ENCODE measurements at regions not wholly inside any gene's neighbourhood (a gene's known extent, or its start where the extent isn't known, plus 50 kb on each side); places are given as distances from the start of the nearest gene placed in this dataset.
"Not testable (repeated sequence)": the region's sequence is repeated elsewhere in the genome, so short reads cannot be mapped to it uniquely, and the experiment has no call there.

DNA sequence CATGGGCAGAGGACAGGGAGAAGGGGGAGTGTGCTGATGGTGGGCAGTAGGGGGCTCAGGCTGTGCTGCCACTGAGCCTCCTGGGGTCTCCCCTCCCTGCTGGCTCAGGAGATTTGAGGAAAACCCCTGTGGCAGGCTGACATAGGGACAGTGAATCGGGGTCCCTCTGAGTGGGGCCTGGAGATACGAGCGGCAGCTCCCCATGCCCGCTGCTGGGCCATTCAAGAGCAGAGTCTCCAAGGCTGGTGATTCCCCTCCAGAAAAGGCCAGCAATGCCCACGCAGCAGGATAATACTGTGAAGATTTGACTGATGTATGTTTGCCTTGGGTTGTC, 288.7 kb upstream of the SFSWAP start:
- H3K27me3 ChIP-seq, result peaks cover 0 to 16% of the 10 kb centered on the region in 2 donors
- intact Hi-C loops (cut with DNase I), result no loop called here

DNA sequence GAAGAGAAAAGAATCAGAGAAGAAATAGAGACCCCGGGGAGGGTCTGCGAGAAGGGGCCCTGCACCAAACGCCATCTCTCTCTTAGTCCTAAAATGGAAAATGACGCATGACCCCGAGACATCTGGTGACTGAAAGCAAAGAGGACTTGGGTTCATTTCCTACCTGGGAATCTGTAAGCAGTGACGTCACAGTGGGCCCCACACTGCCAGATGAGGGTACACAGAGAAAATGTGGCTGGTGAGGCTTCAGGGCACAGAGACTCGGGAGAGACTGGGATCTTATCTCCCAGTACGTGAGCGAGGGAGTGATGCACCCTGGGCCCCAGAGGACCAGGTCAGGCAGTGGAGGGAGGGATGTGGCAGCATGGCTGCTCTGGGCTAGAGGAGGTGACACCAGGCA, 288.1 kb upstream of the SFSWAP start:
- no peak for DNase-seq
- ATAC-seq, result no peak
- Histone ChIP-seq H3K9me3 (peaks cover 0 to 11% of the 10 kb centered on the region in 2 donors), H3K36me3 (no peaks in the 10 kb centered on the region), H3K4me1 (no peaks in the 10 kb centered on the region), H3K4me3 (no peak overlapping the region), H3K27me3 (peaks cover 0 to 16% of the 10 kb centered on the region in 2 donors), H3K27ac (no peak overlapping the region)
- TF ChIP-seq, protein P1, sequence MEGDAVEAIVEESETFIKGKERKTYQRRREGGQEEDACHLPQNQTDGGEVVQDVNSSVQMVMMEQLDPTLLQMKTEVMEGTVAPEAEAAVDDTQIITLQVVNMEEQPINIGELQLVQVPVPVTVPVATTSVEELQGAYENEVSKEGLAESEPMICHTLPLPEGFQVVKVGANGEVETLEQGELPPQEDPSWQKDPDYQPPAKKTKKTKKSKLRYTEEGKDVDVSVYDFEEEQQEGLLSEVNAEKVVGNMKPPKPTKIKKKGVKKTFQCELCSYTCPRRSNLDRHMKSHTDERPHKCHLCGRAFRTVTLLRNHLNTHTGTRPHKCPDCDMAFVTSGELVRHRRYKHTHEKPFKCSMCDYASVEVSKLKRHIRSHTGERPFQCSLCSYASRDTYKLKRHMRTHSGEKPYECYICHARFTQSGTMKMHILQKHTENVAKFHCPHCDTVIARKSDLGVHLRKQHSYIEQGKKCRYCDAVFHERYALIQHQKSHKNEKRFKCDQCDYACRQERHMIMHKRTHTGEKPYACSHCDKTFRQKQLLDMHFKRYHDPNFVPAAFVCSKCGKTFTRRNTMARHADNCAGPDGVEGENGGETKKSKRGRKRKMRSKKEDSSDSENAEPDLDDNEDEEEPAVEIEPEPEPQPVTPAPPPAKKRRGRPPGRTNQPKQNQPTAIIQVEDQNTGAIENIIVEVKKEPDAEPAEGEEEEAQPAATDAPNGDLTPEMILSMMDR (IDR thresholded peaks at IDR 0.05), result no peak
- intact Hi-C loops (cut with DNase I), result no loop called here

More for the DNA sequence above, 288.7 kb upstream of the SFSWAP start:
- Histone ChIP-seq H3K4me1 (no peaks in the 10 kb centered on the region), H3K27ac (no peak overlapping the region), H3K9me3 (peaks cover 0 to 11% of the 10 kb centered on the region in 2 donors), H3K4me3 (no peak overlapping the region), H3K36me3 (no peaks in the 10 kb centered on the region)
- DNase-seq (no peak), ATAC-seq (no peak)
- TF ChIP-seq, protein P1 (IDR thresholded peaks at IDR 0.05), result no peak

DNA sequence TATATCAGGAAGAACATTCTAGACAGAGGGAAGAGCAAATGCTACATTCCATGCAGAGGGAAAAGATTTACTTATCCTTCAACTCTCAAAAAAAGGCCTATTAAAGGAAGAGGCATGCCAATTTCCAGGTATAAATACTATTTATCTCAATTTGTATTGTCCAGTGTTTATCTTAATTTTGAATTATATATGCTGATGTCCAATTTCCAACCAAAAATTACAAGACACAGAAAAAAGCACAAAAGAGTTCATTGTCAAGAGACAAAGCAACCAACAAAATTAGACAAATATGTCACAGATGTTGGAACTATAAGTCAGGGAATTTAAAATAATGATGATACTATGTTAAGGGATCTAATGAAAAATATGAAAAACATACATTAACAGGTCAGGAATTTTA, 286.6 kb upstream of the SFSWAP start:
- H3K4me1 ChIP-seq, result no peaks in the 10 kb centered on the region
- intact Hi-C loops (cut with DNase I), result no loop called here
- no peak overlapping the region for H3K4me3 ChIP-seq
- TF ChIP-seq, protein P1 (IDR thresholded peaks at IDR 0.05), result no peak
- H3K36me3 ChIP-seq, result no peaks in the 10 kb centered on the region
- H3K27me3 ChIP-seq, result peaks cover 0 to 16% of the 10 kb centered on the region in 2 donors
- H3K27ac ChIP-seq, result no peak overlapping the region
- peaks cover 0 to 11% of the 10 kb centered on the region in 2 donors for H3K9me3 ChIP-seq
- DNase-seq, result no peak
- no peak for ATAC-seq

DNA sequence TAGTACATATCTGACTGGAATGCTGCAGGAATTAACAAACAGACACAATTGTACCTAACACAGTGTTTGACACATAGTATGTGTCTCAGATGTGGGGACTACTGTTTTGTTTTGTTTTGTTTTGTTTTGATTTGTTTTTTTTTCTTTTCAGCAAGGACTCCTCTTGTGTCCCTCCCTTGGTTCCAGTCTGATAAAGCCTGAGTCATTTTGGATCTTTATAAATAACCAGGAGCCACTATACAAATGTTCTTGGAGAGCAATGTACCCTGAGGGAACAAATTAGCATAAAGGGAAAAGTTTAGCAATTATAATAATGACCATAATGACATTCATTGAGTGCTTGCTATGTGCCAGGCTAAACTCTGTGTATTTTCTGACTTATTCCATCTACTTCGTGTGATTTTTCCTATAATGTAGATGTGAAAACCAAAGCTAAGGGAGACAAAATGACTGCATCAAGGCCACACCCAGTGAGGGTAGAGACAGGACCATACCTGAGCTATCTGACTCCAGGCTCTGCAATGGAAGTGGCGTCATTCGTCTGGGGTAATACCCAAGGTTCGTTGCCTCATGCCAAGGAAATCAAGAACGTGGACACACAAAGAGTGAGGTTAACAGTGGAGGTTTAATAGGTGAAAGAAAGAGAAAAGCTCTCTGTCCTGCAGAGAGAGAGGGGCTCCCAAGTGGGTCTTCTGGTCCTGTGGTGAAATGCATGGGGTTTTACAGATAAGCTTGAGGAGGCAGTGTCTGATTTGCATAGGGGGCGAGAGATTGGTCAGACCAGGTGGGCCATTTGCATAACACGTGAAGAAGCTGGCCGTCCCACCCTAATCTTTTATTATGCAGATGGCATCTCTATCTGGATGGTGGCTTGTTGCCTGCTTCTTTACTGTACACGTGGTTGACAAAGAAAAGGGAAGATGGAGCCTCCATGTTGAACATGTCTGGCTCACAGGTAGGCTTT, 285.5 kb upstream of the SFSWAP start:
- DNase-seq, result no peak
- Histone ChIP-seq H3K36me3 (no peaks in the 10 kb centered on the region), H3K27ac (no peak overlapping the region), H3K4me3 (no peak overlapping the region), H3K27me3 (peaks cover 0 to 22% of the 10 kb centered on the region in 2 donors), H3K4me1 (no peaks in the 10 kb centered on the region), H3K9me3 (peaks cover 0 to 11% of the 10 kb centered on the region in 2 donors)
- intact Hi-C loops (cut with DNase I), result no loop called here
- ATAC-seq, result no peak
- TF ChIP-seq, protein P1 (IDR thresholded peaks at IDR 0.05), result no peak

DNA sequence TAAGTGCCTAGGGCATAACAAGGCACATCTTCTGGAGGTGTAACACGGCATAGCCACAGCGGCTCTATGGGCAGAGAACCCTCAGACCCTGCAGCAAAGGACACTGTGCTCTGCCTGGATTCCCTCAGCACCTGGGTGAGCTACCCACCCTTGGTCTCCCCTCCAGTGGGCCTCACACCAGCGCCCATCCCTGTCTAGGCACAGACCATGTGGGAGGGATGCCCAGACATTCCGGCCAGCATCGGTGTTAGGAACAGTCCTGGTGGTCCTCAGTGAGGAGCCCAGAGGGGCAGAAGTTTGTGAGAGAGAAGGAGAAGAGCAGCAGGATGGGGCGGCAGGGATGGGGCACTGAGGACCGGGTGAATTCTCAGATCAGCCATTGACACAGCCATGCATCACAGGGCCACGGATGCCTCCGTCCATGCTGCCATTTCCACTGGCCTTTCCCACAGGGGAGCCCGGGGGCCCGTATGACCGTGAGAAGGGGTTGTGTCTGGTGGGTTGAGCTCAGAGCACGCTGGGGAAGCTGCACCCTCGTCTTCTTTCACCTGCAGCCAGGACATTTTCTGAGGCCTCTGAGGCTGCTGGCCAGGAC, 282.7 kb upstream of the SFSWAP start:
- peak; percentile 8 for ATAC-seq

DNA sequence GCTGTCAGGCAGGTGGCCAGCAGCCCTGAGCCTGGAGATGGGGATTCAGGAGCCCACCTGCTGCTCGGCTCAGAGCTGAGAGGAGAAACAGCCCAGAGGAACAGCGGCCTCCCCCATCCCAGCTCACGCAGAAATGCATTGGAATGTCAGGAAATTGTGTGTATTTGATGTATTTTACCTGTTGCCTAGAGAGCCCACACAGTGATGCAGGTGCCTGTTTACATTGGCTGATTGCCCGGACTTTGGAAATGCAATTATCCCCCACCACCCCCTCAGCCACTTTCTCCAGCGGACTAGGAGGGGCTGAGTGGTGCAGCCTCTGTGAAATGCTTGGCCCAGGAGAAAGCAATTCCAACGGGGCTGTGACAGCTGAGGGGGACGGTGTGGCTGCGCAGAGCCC, 281.7 kb upstream of the SFSWAP start:
- H3K36me3 ChIP-seq; H3K9me3 ChIP-seq; intact Hi-C loops (cut with DNase I); DNase-seq; H3K27ac ChIP-seq; H3K4me1 ChIP-seq; H3K4me3 ChIP-seq: not testable (repeated sequence)
- ATAC-seq, result peak; percentile 93
- H3K27me3 ChIP-seq, result peaks cover 0 to 34% of the 10 kb centered on the region in 2 donors

More for the DNA sequence above, 282.7 kb upstream of the SFSWAP start:
- no peak overlapping the region for H3K27ac ChIP-seq
- H3K4me1 ChIP-seq, result no peaks in the 10 kb centered on the region
- peaks cover 0 to 32% of the 10 kb centered on the region in 2 donors for H3K27me3 ChIP-seq
- intact Hi-C loops (cut with DNase I), result no loop called here
- no peak overlapping the region for H3K4me3 ChIP-seq
- TF ChIP-seq, protein P1 (IDR thresholded peaks at IDR 0.05), result no peak
- peaks cover 0 to 13% of the 10 kb centered on the region in 2 donors for H3K9me3 ChIP-seq
- no peaks in the 10 kb centered on the region for H3K36me3 ChIP-seq
- DNase-seq, result no peak

DNA sequence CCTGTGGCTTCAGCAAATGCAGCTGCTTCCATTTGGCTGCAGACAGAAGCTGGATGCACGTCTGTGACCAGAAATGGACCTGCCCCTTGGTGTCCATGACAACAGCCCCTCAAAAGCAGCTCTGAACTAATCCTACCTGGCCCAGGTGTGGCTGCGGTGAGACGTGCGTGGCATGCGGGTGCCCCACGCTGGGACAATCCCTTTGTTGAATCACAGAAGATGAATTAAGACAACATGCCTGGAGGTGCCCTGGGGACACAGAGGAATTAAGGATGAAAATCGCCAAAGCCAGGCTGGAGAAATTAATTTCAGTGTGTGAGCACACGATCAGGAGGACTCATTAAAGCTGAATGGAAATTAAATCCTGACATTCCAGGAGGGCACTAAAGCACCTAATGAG, 281.2 kb upstream of the SFSWAP start:
- H3K4me3 ChIP-seq; H3K27ac ChIP-seq; intact Hi-C loops (cut with DNase I); H3K4me1 ChIP-seq; H3K36me3 ChIP-seq; H3K9me3 ChIP-seq: not testable (repeated sequence)
- DNase-seq (peak in 1 of 4 donors; percentile 23), ATAC-seq (peak; percentile 57)
- peaks cover 0 to 39% of the 10 kb centered on the region in 2 donors for H3K27me3 ChIP-seq

Measured in left lung (tissue), 4 donors.